Upper lobe of left lung (tissue), 6 donors: ENCODE measurements at regions not wholly inside any gene's neighbourhood (a gene's known extent, or its start where the extent isn't known, plus 50 kb on each side); places are given as distances from the start of the nearest gene placed in this dataset.

Experiments used
- ATAC-seq, 2 donors: fragments of 200-7000 bp; cut with Tn5 transposase; one replicate each; pipeline ENCODE4 v1.9.1; 2022; ENCODE audit warnings: mild to moderate bottlenecking in 2 of 2, moderate library complexity in 2 of 2; ENCODE audit not compliant: low FRiP score in 2 of 2
- DNase-seq, 2 donors: peaks; one replicate each; pipeline ENCODE4 v3.0.0-alpha.2; 2019 to 2020
- H3K27ac ChIP-seq, 4 donors: fragments of 200-600 bp; sonication (generic); one replicate each; pipeline ENCODE4 v1.5.1; 2016 to 2019
- H3K27me3 ChIP-seq, 4 donors: fragments of 200-600 bp; sonication (generic); one replicate each; pipeline ENCODE4 v1.5.1; 2017 to 2019
- H3K36me3 ChIP-seq, 4 donors: fragments of 200-600 bp; sonication (generic); one replicate each; pipeline ENCODE4 v1.5.1; 2016 to 2019
- H3K4me1 ChIP-seq, 4 donors: fragments of 200-600 bp; sonication (generic); one replicate each; pipeline ENCODE4 v1.5.1; 2018 to 2019
- H3K4me3 ChIP-seq, 4 donors: fragments of 200-600 bp; sonication (generic); one replicate each; pipeline ENCODE4 v1.5.1; 2017 to 2019; ENCODE audit warnings: mild to moderate bottlenecking in 2 of 4, moderate library complexity in 1 of 4
- H3K9me3 ChIP-seq, 4 donors: fragments of 200-600 bp; sonication (generic); one replicate each; pipeline ENCODE4 v1.5.1; 2018 to 2019
- EP300 ChIP-seq, 4 donors: sonication (generic); formaldehyde crosslinking; IDR thresholded peaks; one replicate each; pipeline ENCODE4 v1.5.1; 2017; ENCODE audit warnings: antibody characterized with exemption in 4 of 4, control low read depth in 2 of 4
- POLR2A ChIP-seq, 4 donors: fragments of 450-650 bp; IDR thresholded peaks; one replicate each; pipeline ENCODE4 v1.5.1; 2016 to 2017; ENCODE audit warnings: antibody characterized with exemption in 4 of 4, mild to moderate bottlenecking in 2 of 4
- POLR2AphosphoS5 ChIP-seq, 2 donors: sonication (generic); formaldehyde crosslinking; IDR thresholded peaks; one replicate each; pipeline ENCODE4 v1.5.1; 2017; ENCODE audit warnings: antibody characterized with exemption in 2 of 2
- WGBS, 2 donors: methylation state at CpG; one replicate each; pipeline ENCODE4 v1.1.5; 2017 to 2018; 5-methylcytosine and 5-hydroxymethylcytosine counted together
- TF ChIP-seq, protein P1 (sequence below), 6 experiments: fragments of 450-650 bp in 4 of 6; fragments of 200-600 bp in 2 of 6; sonication (generic) in 2 of 6; IDR thresholded peaks; one replicate each; pipeline ENCODE4 v1.5.1; 2016 to 2019; ENCODE audit warnings: antibody characterized with exemption in 6 of 6
- donor health status: DM: no; HTN: no; CAD: no; lungs with moderate emphysema.
- donor health status: DM: no; HTN: yes; CAD: no; lungs with severe emphysema.

DNA sequence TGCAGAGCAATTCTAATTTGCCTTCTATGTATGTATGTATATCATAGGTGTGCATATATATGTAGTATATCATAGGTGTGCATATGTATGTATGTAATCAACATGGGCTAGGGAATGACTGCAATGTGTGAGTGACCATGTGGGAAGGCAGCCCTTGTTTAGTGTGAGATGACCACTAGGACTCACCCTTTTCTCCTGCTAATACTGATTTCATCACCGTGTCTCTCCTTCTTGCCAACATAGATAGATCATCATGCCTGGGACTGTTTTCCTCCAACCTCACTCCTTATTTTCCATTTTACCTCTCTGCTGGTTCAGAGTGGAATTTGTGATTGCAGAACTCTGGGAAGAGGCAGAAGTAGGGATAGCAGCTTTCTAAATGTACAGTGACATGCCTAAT is 63.6 kb upstream of the SFRP2 start:
- DNase-seq (no peak), ATAC-seq (peak in 1 of 2 donors; percentile 52)
- 89 to 97% methylated on average over 1 of the region's 1 CpG for WGBS, 2 donors
- Histone ChIP-seq H3K36me3 (no peaks in the 10 kb centered on the region), H3K9me3 (no peaks in the 10 kb centered on the region), H3K4me1 (no peaks in the 10 kb centered on the region), H3K27me3 (no peaks in the 10 kb centered on the region), H3K4me3 (no peak overlapping the region), H3K27ac (no peak overlapping the region)
- TF ChIP-seq, protein P1, sequence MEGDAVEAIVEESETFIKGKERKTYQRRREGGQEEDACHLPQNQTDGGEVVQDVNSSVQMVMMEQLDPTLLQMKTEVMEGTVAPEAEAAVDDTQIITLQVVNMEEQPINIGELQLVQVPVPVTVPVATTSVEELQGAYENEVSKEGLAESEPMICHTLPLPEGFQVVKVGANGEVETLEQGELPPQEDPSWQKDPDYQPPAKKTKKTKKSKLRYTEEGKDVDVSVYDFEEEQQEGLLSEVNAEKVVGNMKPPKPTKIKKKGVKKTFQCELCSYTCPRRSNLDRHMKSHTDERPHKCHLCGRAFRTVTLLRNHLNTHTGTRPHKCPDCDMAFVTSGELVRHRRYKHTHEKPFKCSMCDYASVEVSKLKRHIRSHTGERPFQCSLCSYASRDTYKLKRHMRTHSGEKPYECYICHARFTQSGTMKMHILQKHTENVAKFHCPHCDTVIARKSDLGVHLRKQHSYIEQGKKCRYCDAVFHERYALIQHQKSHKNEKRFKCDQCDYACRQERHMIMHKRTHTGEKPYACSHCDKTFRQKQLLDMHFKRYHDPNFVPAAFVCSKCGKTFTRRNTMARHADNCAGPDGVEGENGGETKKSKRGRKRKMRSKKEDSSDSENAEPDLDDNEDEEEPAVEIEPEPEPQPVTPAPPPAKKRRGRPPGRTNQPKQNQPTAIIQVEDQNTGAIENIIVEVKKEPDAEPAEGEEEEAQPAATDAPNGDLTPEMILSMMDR (IDR thresholded peaks at IDR 0.05), result no peak
- TF ChIP-seq POLR2A (IDR thresholded peaks at IDR 0.05) (no peak), EP300 (IDR thresholded peaks at IDR 0.05) (no peak), POLR2AphosphoS5 (IDR thresholded peaks at IDR 0.05) (no peak)

DNA sequence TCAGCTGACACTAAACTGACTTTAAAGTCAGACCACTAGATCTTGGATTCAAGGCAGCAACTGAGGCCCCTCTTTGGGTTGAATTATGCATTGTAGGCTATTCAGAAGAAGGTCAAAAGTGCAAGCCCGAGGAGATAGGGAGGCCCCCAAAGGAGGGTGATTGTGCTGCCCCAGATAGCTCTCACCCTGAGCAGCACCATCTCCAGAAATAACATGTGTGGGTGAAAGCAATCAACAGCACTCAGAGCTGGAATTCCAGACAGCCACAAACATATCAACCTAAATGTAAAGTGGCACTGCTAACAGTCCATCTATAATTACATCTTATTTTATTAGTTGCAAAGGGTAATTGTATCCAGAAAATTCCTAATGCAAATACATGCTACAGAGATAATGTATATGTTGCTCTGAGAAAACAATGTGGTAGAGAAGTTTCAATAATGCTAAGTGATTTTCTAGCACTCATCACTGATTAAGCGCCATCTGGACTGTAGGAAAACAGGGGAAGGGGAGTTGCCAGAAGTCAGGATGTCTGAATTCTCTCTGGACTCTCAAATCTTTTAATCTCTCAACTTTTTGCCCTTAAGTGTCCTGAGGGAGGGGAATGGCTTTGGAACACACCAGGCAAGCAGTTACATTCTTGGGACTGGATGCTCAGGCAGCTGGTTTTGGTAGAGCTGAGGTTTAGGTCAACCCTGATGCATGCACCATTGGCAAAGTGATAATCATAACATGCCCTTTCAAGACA is 61.8 kb upstream of the SFRP2 start:
- DNase-seq, result no peak
- Histone ChIP-seq H3K9me3 (no peaks in the 10 kb centered on the region), H3K4me1 (no peaks in the 10 kb centered on the region), H3K4me3 (no peak overlapping the region), H3K27me3 (no peaks in the 10 kb centered on the region), H3K27ac (no peak overlapping the region), H3K36me3 (no peaks in the 10 kb centered on the region)
- TF ChIP-seq EP300 (IDR thresholded peaks at IDR 0.05) (no peak), POLR2A (IDR thresholded peaks at IDR 0.05) (no peak), POLR2AphosphoS5 (IDR thresholded peaks at IDR 0.05) (no peak)
- TF ChIP-seq, protein P1 (IDR thresholded peaks at IDR 0.05), result no peak
- no peak for ATAC-seq
- 37 to 60% methylated on average over 1 to 2 of the region's 2 CpGs for WGBS, 2 donors

DNA sequence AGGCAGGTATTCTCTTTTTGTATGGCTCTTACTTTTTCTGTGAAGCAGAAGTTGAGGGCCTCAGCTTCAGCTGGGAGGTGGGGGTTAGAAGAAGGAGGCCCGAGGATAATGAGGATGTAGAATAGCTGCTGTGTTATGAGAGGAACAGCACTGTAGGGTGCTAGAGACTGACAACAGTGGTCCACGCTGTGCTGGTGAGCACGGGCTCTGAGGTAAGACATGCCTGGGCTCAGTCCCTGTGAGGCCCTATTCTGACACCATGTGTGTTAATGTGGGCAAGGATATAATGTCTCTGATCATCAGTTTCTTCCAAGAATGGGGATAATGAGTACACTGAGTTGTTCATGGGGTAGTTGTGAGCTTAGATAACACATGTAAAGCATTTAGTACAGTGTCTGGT is 55.3 kb upstream of the SFRP2 start:
- TF ChIP-seq POLR2AphosphoS5 (IDR thresholded peaks at IDR 0.05) (no peak), POLR2A (IDR thresholded peaks at IDR 0.05) (no peak), EP300 (IDR thresholded peaks at IDR 0.05) (no peak)
- TF ChIP-seq, protein P1 (IDR thresholded peaks at IDR 0.05), result no peak

More for the DNA sequence above, 55.3 kb upstream of the SFRP2 start:
- no peak for ATAC-seq
- Histone ChIP-seq H3K4me1 (no peaks in the 10 kb centered on the region), H3K9me3 (no peaks in the 10 kb centered on the region), H3K27me3 (no peaks in the 10 kb centered on the region), H3K27ac (no peak overlapping the region), H3K36me3 (no peaks in the 10 kb centered on the region), H3K4me3 (no peak overlapping the region)
- WGBS, 2 donors, result 78 to 82% methylated on average over 3 of the region's 3 CpGs
- no peak for DNase-seq
